Left renal cortex interstitium (tissue), 4 donors: ENCODE measurements at regions not wholly inside any gene's neighbourhood (a gene's known extent, or its start where the extent isn't known, plus 50 kb on each side); places are given as distances from the start of the nearest gene placed in this dataset.
A peak's percentile ranks its signal among the peaks of the same experiment; 100 is the strongest.

Source experiments
- DNase-seq, 4 donors: peaks; one replicate each; pipeline ENCODE4 v3.0.0-alpha.2; 2013; ENCODE audit warnings: low read depth in 4 of 4, low spot score in 2 of 4, missing footprints in 1 of 4

DNA sequence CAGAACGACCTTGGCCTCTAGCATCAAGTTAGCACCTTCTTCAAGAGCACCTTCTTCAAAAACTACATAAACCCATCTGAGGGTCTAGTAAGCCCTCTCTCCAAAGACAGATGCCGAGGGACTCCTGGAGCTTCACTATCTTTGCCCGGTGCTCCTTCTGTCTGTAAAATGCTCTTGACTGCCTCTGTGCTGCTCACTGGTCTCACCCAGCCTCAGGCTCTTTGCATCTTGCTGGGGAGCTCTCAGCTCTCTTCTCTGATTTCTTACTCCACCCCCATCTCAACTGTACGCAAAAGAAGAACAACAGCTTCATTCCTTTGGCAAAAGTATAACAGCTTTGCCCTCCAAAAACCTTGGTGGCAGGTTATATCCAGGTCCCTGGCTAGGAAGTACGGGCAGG is 404.2 kb downstream of the KLF12 start:
- DNase-seq, result no peak

DNA sequence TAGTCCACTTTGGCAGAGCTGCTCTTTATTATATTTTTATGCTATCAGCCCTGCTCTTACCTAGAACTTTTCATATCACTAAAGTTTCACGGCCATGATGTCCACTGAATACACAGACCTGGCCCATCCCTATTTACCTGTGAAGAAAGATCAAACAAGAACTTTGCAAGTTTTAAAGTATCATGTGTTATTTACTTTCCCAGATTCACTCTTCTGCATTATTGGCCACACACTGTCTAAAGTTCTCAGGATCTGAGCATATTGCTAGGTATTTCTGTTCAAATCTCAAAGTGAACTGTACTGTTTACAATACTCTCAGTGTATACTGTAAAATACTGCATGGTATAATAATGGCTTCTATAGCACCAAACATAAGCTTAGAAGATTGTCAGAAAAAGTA is 405.2 kb downstream of the KLF12 start:
- DNase-seq, result no peak

DNA sequence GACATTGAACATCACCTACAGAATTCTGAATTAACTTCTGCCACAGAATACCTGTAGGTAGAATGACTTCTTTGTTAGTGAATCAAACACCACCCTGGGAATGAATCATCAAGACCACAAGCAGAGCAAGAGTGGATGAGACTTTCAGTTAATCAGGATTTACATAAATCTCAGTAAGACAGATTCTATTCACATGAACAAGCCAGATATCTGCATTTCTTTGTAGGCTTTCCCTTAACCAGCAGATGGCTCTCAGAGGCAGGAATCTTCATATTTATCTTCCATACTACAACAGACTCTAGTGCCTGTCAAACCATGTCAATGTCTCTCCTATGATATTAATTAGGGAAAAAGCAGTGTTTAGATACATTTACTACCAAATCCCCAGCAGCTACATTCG is 412.1 kb downstream of the KLF12 start:
- DNase-seq, result no peak

DNA sequence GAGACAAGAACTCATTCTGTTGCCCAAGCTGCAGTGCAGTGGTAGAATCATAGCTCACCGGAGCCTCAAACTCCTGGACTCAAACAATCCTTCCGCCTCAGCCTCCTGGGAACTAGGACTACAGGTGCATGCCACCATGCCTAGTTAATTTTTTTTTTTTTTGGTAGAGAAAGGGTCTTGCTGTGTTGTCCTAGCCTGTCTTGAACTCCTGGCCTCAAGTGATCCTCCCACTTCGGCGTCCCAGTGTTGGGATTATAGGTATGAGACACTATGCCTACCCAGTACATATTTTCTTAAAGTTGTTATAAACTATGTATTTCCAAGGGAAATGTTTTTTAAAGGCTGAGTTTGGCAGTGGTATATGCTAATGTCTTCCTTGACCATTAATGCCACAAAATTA is 412.6 kb downstream of the KLF12 start:
- no peak for DNase-seq

DNA sequence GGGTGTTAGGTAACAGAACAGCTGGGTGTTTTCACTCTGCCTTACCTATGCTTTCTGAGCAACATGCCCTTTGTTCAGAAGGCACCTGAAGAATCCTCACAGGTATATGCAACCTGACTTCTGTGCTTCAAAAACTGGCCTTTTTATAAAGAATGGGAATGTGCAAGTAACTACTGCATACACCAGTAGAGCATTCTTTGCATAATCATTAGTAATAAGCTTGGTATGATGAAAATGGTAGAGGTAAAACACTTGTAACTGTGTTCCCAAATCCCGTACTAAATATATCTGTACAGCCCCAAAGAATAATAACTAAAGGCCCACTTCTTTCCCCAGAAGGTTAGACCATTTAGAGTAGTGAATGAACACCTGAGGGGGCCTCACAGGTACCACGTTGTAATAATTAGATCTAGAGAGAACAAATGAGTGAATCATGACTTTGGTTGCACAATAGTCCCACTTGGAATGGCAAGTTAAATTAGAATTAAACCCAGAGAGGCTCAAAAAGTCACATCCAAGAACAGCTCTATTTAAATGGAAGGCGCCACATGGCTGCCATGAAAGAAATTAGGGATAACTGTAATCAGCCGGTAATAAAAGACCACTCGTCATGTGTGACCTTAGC is 413.9 kb downstream of the KLF12 start:
- DNase-seq, result no peak

DNA sequence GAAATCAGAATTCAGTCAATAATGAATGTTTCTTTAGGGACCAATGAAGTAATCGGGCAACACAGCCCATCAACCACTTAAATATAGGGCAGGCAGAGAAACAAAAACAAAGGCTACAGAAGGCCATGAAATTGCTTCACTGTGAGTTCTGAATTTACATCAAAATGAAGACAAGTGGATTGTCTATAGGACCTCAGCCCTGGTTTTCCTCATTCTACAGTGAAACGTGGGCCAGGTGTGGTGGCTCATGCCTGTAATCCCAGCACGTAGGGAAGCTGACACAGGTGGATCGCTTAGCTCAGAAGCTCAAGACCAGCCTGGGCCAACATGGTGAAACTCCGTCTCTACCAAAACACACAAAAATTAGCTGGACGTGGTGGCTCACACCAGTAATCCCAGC is 416.0 kb downstream of the KLF12 start:
- DNase-seq, result no peak

DNA sequence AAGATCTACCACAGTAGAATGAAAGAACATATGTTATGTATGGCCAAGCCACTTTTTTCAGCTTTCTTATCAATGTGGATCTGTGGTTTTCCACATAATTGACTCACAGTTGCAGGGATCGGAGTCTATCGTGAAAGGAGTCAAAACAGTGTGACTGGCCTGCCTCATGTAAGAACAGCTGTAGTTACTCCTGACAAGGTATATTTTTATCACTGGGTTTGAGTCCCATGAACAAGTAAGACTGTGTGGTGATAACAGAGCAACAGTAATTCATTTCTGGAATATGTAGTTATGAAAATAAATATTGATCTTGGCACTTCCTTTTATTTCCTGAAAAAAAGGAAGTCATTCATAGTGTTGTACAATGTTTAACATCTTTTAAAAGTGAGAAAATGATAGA is 416.6 kb downstream of the KLF12 start:
- DNase-seq, result no peak

DNA sequence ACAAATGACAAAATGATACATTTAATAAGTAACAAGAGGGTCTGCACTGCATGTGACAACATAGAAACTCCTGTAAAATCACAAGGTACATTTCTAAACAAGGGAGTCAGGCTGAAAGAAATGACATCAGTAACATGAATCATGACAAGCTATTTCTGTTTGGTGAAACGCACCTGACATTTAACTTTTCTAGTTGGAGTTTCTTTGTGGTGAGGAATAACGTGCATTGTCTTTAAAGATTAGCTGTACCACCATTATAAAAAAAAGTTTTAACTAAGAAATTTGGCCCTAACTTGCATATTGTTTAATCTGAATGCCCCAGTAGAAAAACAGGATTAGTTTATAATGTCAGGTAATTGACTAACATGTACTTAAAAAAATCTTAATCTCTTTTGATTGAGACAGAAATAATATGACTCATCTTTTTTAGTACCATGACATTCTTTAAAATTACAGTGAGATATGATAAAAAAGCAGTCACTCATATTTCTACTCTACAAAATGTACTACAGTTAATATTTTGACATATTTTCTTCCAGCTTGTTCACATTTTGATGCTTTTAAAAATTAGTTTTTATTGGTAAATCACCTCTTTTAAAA is 418.2 kb downstream of the KLF12 start:
- DNase-seq, result no peak

DNA sequence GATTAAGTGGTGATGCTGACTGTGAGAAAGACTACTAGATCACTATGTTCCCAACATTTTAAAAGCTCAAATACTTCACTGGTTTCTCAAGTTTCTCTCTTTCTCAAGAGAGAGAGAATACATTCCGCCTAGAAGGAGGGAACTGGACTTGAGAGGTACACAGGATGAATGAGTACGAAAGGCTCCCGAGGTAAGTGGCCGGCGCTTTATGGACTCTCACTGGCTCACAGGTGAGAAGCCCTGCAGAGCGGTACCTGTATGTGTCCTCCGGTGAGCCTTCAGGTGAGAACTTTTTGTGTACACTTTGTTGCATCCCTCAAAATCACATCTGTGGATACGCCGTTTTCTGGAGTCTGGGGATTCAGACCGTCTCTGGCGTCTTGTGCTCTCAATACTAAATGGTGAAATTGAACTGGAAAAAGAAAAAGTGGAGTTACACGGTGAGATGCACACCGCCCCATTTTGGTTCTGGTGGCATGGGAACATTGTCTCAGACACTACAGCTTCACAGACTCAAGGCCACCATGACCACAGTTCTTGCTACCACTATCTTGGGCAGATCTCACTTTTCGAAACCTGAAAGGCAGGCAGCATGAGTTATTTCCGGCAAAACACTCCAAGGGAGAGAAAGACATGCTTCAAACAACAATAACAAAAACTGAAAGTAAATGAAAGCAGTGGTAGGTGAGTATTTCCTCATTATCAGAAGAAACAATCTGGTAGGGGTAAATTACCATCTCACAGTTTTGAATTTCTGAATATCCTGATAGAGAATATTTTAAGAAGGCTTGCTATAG is 418.9 kb downstream of the KLF12 start:
- DNase-seq, result no peak

DNA sequence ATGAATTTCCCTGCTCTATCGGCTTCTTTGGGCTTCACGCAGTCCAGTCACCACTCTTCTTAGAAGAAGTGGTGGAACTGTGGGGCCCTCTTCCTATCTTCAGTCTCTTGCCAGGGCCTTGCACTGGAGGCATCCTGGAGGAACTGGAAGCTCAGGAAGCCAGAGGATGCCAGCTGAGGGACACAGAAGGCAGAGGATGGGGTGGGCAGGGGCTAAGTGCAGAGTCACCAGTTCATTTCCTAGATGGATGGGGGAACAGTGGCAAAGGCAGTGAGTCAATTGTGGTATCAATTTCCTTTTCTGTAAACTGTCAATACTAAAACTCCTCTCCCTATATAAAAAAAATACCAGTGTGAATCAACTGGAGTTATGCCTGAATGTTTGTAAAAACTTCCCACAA is 419.7 kb downstream of the KLF12 start:
- DNase-seq, result no peak

DNA sequence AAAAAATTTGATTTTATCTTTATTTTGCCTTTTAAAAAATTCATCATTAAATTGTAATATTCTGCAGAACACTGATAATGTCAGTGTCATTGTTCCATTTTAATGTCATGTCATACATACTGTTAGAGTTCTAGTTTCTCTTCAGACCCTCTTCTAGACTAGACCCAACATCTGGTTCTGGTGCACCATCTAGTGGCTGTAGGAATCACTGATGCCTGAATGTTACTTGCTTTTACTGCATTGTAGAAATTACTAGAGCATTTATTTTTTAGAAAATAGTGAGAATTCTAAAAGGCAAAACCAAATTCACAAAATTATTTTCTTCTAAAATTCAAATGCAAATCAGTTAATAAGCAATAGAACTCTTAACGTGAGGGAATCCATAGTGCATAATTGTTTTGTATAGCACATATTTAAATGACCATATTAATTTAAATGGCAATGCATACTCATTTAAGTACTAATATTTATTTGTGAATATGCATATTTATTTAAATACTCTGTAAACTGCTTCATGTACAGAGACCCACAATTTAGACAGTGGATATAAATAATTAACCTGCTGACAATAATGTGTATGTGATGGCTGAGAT is 425.7 kb downstream of the KLF12 start:
- DNase-seq, result peak; percentile 13 to 62 (median 26)

DNA sequence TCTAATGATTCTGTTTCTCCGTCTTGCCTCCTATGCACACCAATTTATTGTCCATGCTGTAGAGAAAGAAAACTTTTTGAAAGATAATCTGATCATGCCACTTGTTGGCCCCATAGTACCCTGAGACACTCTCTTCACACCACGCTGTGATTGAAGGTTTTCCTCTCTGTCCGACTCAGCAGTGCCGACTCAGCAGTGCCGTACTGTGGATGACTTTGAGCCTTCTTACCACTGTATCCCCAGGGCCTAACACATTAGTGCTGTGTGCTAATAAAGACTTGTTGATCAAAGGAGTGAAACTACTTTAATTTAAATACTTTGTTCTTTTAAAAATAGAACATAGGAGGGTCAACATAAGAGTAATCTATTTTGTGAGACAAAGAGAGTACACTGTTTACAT is 429.6 kb downstream of the KLF12 start:
- no peak for DNase-seq

DNA sequence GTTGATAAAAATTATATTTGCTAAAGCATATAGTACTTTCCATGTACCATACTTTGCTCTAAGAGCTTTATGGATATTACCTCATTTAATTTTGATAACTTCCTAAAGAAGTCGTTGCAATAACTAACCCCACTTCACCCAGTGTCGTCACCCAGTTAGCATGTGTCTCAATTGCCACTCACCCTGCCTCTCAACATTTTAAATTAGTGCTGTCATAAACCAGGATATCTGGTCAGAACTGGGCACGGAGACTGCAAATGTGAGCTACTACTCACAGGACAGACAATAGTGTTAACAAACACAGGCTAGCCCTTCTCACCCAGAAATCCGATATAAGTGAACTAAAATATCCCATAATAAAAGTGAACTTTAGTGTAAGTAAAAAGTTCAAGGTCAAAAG is 430.6 kb downstream of the KLF12 start:
- no peak for DNase-seq

DNA sequence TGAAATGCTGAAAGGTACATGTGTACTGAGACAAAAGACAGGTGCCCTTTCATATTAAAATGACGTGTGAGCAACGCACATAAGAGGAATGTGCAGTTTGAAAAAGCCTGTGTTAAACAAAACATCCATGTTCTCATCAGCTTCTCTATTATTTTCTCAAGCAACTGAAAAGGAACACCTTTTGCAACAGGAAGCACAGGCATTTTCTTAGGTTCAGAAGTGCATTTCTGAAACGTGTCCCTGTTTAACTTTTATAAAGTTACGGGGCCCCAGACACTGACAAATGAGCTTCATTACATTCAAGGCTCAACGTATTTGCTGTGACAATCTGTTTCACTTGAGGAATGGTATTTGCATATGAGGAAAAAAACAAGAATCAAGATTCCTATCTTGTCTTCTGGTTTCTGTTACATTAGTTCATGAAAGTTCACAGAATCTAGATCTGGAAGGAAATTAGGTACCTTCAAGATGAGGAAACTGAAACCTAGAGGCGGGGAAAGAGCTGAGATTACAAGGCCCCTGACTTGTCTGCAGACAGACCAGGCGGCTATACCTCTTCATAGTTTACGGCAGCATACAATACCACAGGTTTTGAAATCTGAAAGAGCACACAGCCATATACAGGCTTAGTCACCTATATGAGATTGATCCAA is 431.7 kb downstream of the KLF12 start:
- DNase-seq, result no peak

DNA sequence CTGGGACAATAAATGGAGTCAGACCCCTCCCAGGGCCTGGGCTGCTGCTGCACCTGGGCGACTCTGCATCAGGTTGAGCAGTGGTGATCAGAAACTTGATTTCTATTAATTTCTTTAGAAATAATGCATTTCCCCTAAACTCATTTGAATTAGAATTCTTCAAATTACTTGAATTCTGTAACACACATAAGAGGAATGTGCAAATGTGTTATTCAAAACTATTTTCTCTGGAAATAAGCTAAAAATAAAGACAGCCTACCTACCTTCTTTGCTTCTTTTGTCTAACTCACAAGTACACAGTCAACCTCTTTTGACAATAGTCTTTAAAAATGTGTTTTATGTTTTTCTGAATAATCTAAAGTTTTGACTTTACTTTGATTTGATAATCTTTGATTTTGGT is 433.0 kb downstream of the KLF12 start:
- DNase-seq, result no peak

DNA sequence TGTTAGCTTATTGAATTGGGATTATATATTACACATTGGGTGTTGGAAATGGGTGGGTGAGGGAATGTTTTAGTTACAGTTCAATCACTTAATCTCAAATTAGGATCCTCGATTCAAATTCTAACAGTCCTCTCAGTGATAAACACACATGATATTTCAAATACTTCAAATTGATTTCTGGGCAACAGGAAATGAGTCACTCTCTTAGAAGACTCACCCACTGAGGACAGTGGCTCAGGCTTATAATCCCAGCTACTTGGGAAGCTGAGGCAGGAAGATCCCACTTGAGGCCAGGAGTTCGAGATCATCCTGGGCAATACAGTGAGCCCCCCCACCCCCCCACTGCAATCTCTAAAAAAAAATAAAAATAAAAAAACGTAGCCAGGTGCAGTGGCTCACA is 435.3 kb downstream of the KLF12 start:
- DNase-seq, result no peak

DNA sequence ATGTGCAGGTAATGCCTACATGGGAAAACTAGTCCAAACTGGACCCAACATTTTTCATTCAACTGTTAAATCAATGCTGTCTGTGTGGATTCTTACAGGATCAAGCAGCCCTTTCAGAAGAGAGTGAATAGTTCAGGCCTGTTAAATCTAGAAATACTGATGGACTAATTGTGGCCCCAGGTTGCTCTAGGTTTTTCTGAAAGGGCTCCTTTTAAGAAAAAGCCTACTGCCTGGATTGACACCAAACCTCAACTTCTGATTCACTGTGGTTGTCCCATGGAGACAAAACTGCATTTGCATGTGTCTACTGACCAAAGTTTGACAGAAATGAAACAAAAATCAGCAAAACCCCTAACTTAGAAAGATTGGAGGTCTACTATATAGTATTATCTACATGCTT is 437.0 kb downstream of the KLF12 start:
- no peak for DNase-seq

DNA sequence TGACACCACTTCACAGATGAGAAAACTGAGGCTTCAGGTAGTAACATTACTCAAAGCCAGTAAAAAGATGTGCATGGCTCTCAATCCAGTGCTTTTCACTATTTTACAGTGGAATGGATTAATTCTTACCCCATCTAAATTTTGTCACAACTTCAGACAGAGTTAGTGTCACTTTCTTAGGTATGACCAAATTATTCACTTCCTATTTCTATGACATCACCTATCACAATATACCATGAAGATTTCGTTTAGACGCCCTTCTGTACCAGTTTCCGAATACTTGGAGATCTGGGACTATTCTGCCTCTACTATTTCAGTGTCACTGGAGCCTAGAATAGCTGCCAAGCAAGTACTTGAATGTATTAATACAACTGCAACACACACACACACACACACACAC is 437.5 kb downstream of the KLF12 start:
- no peak for DNase-seq

DNA sequence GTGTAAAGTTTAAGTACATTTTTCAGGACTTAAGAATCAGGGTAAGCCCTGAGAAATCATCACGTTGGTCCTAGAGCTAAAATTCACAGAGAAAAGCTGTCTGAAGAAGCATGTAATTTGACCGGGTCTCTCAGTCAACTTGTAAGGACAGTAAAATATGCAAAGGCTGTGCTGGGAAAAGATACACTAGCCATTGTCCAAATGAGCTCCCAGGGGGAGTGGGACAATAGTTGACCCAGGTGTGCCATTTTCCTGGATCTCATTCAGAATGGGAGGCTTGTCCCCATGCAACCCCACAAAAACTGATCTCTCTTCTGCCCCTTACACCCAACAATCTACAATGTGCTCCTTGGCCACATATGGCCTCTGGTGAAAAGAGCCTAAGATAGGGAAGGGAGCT is 437.9 kb downstream of the KLF12 start:
- no peak for DNase-seq

DNA sequence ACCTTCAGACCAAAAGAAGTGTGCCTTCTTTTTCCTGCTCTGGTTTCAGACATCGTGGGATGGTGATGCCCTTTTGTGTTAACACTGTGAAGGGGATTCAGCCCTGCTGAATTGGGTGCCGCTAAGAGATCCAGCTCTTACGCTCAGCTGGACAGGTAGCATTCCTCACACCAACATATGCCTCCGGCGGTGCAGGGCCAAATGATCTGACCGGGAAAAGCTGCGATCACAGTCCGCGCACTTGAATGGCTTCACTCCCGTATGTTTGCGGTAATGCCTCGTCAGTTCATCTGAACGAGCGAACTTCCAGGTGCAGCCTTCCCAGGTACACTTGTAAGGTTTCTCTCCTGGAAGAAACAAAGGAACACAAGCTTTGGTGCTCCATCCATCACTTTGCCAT is 438.9 kb downstream of the KLF12 start:
- DNase-seq, result no peak

DNA sequence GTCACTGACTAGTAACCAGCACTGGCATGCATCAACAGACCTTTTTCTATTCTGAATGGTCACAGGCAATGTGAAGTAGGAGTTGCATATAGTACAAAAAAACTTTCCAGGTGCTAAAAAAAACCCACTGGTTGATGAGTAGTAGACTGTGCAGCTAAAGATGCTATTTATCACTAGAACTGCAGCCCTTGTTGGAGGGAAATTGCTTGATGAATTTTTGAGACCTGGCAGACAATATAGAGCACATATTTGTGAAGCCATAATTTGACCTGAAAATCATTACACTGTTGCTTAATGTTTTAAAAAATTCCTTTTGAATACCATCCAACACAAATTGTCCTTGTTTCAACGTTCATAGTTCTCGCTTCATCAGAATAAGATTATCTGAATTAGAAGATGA is 441.0 kb downstream of the KLF12 start:
- no peak for DNase-seq
